ENCODE measurements at regions not wholly inside any gene's neighbourhood (a gene's known extent, or its start where the extent isn't known, plus 50 kb on each side); places are given as distances from the start of the nearest gene placed in this dataset.

DNA sequence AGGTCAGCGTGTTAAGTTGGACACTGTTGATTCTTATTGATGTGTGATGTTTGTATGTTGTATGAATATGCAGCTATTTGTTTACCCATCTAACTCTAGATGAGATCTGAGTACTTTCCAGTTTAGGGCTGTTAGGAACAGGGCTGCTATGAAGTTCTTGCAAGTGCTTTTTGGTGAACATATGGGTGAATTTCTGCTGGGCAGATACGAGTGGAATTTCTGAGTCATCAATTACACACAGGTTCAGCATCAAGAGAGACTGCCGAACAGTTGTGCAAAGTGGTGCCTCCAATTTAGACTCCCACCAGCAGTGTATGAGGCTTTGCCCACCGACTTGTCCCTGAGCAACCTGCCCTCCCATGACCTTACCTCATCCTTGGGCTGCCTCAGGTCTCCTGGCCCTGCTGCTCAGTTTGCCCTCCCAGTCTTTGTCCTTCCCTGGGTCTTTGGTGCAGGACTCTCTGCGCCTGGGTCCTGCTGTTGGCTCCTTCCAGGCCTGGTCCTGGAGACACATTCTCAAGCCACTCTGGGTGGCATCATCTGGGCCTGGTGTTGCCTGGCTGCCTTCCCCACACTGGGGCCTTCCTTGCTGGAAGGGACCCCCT lies 343.6 kb downstream of the PTPRU start:
- Histone ChIP-seq H3K27ac (ENCODE audit: control insufficient read depth, insufficient read depth) (no peak overlapping the region), H3K36me3 (ENCODE audit: control insufficient read depth in 2 of 2, insufficient read depth in 2 of 2, low read length in 1 of 2) (no peaks in the 10 kb centered on the region), H4K20me1 (ENCODE audit: control insufficient read depth, insufficient read depth) (no peaks in the 10 kb centered on the region), H3K4me1 (ENCODE audit: control insufficient read depth, insufficient read depth, low read length) (no peaks in the 10 kb centered on the region), H2AFZ (ENCODE audit: control insufficient read depth, low read depth, low read length) (no peak overlapping the region), H3K4me3 (no peak overlapping the region), H3K4me2 (ENCODE audit: control insufficient read depth, insufficient read depth) (no peak overlapping the region), H3K79me2 (ENCODE audit: control insufficient read depth, insufficient read depth, low read length) (no peaks in the 10 kb centered on the region), H3K9ac (ENCODE audit: control insufficient read depth, insufficient read depth, low read length) (no peak overlapping the region), H3K27me3 (replicated peaks in 1 of 2; ENCODE audit: control insufficient read depth in 2 of 2, insufficient read depth in 2 of 2, low read length in 1 of 2) (peaks cover 1 to 2% of the 10 kb centered on the region in 2 experiments; a peak in 3 of 4 replicates), H3K9me3 (replicated peaks; ENCODE audit: control insufficient read depth, insufficient read depth, low read length) (no peaks in the 10 kb centered on the region)
- no TSS peak for BruUV-seq (replicated peaks)
- in situ Hi-C loops (cut with MboI) (no loop called here), intact Hi-C loops (cut with micrococcal nuclease; ENCODE audit: unreplicated experiment) (no loop called here)
- ChIA-PET CTCF (no interaction called here), SMC1A (ENCODE audit: uncharacterized antibody, unreplicated experiment) (no interaction called here), RAD21 (ENCODE audit: unreplicated experiment) (no interaction called here), POLR2A (no interaction called here)
- 9% methylated on average over 5 of the region's 5 CpGs for WGBS (ENCODE audit: insufficient coverage, insufficient replicate concordance, low lambda C conversion rate, missing lambda C conversion rate)
- ATAC-seq: no peak
- TF ChIP-seq, protein P1, sequence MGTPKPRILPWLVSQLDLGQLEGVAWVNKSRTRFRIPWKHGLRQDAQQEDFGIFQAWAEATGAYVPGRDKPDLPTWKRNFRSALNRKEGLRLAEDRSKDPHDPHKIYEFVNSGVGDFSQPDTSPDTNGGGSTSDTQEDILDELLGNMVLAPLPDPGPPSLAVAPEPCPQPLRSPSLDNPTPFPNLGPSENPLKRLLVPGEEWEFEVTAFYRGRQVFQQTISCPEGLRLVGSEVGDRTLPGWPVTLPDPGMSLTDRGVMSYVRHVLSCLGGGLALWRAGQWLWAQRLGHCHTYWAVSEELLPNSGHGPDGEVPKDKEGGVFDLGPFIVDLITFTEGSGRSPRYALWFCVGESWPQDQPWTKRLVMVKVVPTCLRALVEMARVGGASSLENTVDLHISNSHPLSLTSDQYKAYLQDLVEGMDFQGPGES (IDR thresholded peaks at IDR 0.05): no peak
- no peak for TF ChIP-seq SPI1 (IDR thresholded peaks at IDR 0.05; ENCODE audit: borderline replicate concordance, insufficient read depth, low read depth, low read length)
- TF ChIP-seq RAD51 (IDR thresholded peaks at IDR 0.05): no peak
- TF ChIP-seq SMAD1 (IDR thresholded peaks at IDR 0.05; ENCODE audit: low read depth, partially characterized antibody): no peak
- no peak for TF ChIP-seq BACH1 (IDR thresholded peaks at IDR 0.05; ENCODE audit: borderline replicate concordance)
- no peak for TF ChIP-seq ESRRA (IDR thresholded peaks at IDR 0.05; ENCODE audit: low read length)
- TF ChIP-seq IRF4 (IDR thresholded peaks at IDR 0.05; ENCODE audit: low read depth, low read length): no peak
- TF ChIP-seq NBN (IDR thresholded peaks at IDR 0.05): no peak
- TF ChIP-seq ZNF274 (IDR thresholded peaks at IDR 0.05; ENCODE audit: insufficient read depth, insufficient read length): no peak
- TF ChIP-seq PBX3 (IDR thresholded peaks at IDR 0.05; ENCODE audit: insufficient replicate concordance, low read depth, low read length): no peak
- TF ChIP-seq IKZF2 (IDR thresholded peaks at IDR 0.05): no peak
- TF ChIP-seq YBX1 (IDR thresholded peaks at IDR 0.05): no peak
- TF ChIP-seq ZNF622 (IDR thresholded peaks at IDR 0.05): no peak
- no peak for FAIRE-seq
- DNase-seq (ENCODE audit: low read depth, low spot score): no peak
